ENCODE measurements at regions not wholly inside any gene's neighbourhood (a gene's known extent, or its start where the extent isn't known, plus 50 kb on each side); places are given as distances from the start of the nearest gene placed in this dataset.

DNA sequence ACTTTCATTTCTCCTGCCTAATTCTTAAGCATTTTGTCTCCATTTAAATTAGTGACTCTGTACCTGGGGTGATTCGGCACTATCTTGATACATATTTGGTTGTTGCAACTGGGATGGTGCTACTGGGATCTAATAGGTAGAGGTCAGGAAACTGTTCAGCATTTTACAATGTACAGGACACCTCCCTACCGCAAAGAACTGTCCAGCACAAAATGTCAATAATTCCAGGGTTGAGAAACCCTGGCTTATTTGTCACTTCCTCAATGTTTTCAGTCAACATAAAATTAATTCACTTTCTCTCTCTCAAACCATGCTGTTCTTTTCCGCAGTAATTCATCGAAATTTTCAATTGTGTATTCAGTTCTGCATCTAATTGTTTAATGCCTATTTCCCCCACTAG, 151.4 kb upstream of the CALCR start:
- 69% methylated on average over 4 of the region's 4 CpGs for WGBS (ENCODE audit: missing lambda C conversion rate)
- TF ChIP-seq EP300 (IDR thresholded peaks at IDR 0.05) (no peak), NR3C1 (IDR thresholded peaks at IDR 0.05) (no peak), RAD21 (conservative IDR thresholded peaks at IDR 0.05 in 1 of 2, IDR thresholded peaks at IDR 0.05 in 1 of 2) (no peak), ZSCAN20 (CRISPR knock-in tag; IDR thresholded peaks at IDR 0.05) (no peak), CEBPB (IDR thresholded peaks at IDR 0.05) (no peak), SMC3 (IDR thresholded peaks at IDR 0.05) (no peak), CBX8 (IDR thresholded peaks at IDR 0.05) (no peak), KDM1A (IDR thresholded peaks at IDR 0.05; ENCODE audit: low read depth) (no peak), EHF (CRISPR knock-in tag; IDR thresholded peaks at IDR 0.05) (no peak), EHMT2 (IDR thresholded peaks at IDR 0.05; ENCODE audit: low read depth) (no peak), POLR2AphosphoS2 (conservative IDR thresholded peaks at IDR 0.05; ENCODE audit: low read length) (no peak), CHD4 (IDR thresholded peaks at IDR 0.05; ENCODE audit: borderline replicate concordance) (no peak), JUN (IDR thresholded peaks at IDR 0.05) (no peak)
- TF ChIP-seq, protein P1, sequence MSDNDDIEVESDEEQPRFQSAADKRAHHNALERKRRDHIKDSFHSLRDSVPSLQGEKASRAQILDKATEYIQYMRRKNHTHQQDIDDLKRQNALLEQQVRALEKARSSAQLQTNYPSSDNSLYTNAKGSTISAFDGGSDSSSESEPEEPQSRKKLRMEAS (IDR thresholded peaks at IDR 0.05), result no peak
- TF ChIP-seq, protein P2, sequence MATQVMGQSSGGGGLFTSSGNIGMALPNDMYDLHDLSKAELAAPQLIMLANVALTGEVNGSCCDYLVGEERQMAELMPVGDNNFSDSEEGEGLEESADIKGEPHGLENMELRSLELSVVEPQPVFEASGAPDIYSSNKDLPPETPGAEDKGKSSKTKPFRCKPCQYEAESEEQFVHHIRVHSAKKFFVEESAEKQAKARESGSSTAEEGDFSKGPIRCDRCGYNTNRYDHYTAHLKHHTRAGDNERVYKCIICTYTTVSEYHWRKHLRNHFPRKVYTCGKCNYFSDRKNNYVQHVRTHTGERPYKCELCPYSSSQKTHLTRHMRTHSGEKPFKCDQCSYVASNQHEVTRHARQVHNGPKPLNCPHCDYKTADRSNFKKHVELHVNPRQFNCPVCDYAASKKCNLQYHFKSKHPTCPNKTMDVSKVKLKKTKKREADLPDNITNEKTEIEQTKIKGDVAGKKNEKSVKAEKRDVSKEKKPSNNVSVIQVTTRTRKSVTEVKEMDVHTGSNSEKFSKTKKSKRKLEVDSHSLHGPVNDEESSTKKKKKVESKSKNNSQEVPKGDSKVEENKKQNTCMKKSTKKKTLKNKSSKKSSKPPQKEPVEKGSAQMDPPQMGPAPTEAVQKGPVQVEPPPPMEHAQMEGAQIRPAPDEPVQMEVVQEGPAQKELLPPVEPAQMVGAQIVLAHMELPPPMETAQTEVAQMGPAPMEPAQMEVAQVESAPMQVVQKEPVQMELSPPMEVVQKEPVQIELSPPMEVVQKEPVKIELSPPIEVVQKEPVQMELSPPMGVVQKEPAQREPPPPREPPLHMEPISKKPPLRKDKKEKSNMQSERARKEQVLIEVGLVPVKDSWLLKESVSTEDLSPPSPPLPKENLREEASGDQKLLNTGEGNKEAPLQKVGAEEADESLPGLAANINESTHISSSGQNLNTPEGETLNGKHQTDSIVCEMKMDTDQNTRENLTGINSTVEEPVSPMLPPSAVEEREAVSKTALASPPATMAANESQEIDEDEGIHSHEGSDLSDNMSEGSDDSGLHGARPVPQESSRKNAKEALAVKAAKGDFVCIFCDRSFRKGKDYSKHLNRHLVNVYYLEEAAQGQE (IDR thresholded peaks at IDR 0.05), result no peak
- TF ChIP-seq, protein P3, sequence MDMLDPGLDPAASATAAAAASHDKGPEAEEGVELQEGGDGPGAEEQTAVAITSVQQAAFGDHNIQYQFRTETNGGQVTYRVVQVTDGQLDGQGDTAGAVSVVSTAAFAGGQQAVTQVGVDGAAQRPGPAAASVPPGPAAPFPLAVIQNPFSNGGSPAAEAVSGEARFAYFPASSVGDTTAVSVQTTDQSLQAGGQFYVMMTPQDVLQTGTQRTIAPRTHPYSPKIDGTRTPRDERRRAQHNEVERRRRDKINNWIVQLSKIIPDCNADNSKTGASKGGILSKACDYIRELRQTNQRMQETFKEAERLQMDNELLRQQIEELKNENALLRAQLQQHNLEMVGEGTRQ (IDR thresholded peaks at IDR 0.05), result no peak
- TF ChIP-seq, protein P4, sequence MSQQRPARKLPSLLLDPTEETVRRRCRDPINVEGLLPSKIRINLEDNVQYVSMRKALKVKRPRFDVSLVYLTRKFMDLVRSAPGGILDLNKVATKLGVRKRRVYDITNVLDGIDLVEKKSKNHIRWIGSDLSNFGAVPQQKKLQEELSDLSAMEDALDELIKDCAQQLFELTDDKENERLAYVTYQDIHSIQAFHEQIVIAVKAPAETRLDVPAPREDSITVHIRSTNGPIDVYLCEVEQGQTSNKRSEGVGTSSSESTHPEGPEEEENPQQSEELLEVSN (IDR thresholded peaks at IDR 0.05; ENCODE audit: borderline replicate concordance, low read depth), result no peak

DNA sequence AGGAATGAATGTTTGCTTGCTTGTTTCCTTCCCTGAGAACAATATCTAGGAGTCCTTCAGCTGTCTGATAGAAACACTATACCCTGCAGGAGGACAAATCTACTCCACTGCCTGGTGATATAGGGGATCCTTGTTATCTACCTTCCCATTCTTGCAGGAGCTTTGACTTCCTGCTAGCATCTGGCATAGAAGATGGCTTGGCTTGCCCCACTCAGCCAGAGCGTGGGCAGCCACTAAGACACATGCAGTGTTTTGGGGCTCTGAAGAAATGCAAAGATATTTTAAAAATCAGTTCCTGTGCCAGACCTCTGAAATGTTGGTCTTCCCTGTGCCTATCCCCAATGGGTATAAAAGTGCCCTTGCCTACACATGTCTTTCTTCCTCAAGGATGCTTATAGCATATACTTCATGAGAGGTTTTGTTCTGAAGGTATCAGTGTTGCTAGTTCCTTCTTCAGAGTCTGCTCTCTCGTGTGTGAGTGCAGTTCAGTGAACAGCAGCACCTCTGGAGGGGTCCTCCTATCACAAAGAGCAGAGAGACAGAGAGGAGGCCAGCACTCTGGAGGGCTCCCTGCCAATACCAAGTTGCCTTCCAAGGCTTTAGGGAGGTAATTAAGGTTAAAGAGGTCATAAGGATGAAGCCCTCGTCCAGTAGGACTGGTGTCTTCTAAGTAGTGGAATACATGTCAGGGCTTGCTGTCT, 149.1 kb upstream of the CALCR start:
- H3K4me3 ChIP-seq, result no peak overlapping the region
- no peaks in the 10 kb centered on the region for H3K4me1 ChIP-seq
- H3K4me2 ChIP-seq, result no peak overlapping the region
- DNase-seq (ENCODE audit: low read depth in 1 of 2, low spot score in 1 of 2), result no peak
- 51% methylated on average over 3 of the region's 3 CpGs for WGBS (ENCODE audit: missing lambda C conversion rate)
- POLR2A ChIA-PET, result no interaction called here
- TF ChIP-seq, protein P5, sequence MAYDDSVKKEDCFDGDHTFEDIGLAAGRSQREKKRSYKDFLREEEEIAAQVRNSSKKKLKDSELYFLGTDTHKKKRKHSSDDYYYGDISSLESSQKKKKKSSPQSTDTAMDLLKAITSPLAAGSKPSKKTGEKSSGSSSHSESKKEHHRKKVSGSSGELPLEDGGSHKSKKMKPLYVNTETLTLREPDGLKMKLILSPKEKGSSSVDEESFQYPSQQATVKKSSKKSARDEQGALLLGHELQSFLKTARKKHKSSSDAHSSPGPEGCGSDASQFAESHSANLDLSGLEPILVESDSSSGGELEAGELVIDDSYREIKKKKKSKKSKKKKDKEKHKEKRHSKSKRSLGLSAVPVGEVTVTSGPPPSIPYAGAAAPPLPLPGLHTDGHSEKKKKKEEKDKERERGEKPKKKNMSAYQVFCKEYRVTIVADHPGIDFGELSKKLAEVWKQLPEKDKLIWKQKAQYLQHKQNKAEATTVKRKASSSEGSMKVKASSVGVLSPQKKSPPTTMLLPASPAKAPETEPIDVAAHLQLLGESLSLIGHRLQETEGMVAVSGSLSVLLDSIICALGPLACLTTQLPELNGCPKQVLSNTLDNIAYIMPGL (CRISPR knock-in tag; IDR thresholded peaks at IDR 0.05; ENCODE audit: borderline replicate concordance), result no peak
- TF ChIP-seq, protein P6, sequence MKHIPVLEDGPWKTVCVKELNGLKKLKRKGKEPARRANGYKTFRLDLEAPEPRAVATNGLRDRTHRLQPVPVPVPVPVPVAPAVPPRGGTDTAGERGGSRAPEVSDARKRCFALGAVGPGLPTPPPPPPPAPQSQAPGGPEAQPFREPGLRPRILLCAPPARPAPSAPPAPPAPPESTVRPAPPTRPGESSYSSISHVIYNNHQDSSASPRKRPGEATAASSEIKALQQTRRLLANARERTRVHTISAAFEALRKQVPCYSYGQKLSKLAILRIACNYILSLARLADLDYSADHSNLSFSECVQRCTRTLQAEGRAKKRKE (CRISPR knock-in tag; IDR thresholded peaks at IDR 0.05; ENCODE audit: low read depth), result no peak
- TF ChIP-seq MYC (IDR thresholded peaks at IDR 0.05; ENCODE audit: borderline replicate concordance, low read length), result no peak
- TF ChIP-seq POLR2A (IDR thresholded peaks at IDR 0.05; ENCODE audit: low read length), result no peak
- TF ChIP-seq, protein P4 (IDR thresholded peaks at IDR 0.05; ENCODE audit: borderline replicate concordance, low read depth), result no peak
- no peak for TF ChIP-seq CHD4 (IDR thresholded peaks at IDR 0.05; ENCODE audit: borderline replicate concordance)
- no peak for TF ChIP-seq MAFK (IDR thresholded peaks at IDR 0.05; ENCODE audit: partially characterized antibody)
- no peak for TF ChIP-seq HEYL (CRISPR knock-in tag; IDR thresholded peaks at IDR 0.05)
- TF ChIP-seq HOXB5 (CRISPR knock-in tag; IDR thresholded peaks at IDR 0.05), result no peak
- TF ChIP-seq ZC3H11A (IDR thresholded peaks at IDR 0.05), result no peak
- ATAC-seq, result no peak
- CTCF ChIA-PET, result interaction anchor here (1.3 kb wide), 1 partner anchor 9 kb away, joined by 3 read pairs; no protein-coding TSS in a partner anchor
- no peak for FAIRE-seq
- no peaks in the 10 kb centered on the region for H3K9me3 ChIP-seq
- H3K27ac ChIP-seq, result no peak overlapping the region

More for the DNA sequence above, 151.4 kb upstream of the CALCR start:
- Histone ChIP-seq H3K27ac (no peak overlapping the region), H3K4me1 (no peaks in the 10 kb centered on the region), H3K9me3 (no peaks in the 10 kb centered on the region), H3K4me3 (no peak overlapping the region), H3K4me2 (no peak overlapping the region)
- FAIRE-seq (no peak), DNase-seq (ENCODE audit: low read depth in 1 of 2, low spot score in 1 of 2) (no peak), ATAC-seq (no peak)
- ChIA-PET CTCF (no interaction called here), POLR2A (no interaction called here)

Measured in A549 (cell line).